Tongue (tissue), 1 donor: ENCODE measurements at regions not wholly inside any gene's neighbourhood (a gene's known extent, or its start where the extent isn't known, plus 50 kb on each side); places are given as distances from the start of the nearest gene placed in this dataset.
"Not testable (repeated sequence)": the region's sequence is repeated elsewhere in the genome, so short reads cannot be mapped to it uniquely, and the experiment has no call there.

ENCODE experiments used
- DNase-seq: peaks from one replicate; pipeline ENCODE4 v3.0.0-alpha.2; 2015

DNA sequence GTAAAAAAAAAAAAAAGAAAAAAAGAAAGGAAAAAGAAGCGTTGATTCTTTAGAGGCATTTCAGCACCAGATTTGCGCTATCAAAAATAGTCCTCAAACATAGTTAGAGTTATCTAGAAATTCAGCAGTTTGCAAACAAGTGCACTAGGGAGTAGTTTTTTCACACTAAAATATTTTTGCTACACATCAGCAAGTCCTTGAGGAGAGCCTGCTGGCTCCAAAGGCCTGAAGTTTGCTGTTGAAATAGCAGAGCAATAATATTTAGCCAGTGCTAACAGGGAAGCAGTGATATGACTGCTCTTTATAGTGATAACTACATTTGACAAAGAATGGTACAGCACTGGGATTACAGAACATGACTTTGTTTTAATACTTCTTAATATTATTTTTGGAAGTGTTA, 472.2 kb downstream of the PCDH7 start:
- DNase-seq, result no peak

DNA sequence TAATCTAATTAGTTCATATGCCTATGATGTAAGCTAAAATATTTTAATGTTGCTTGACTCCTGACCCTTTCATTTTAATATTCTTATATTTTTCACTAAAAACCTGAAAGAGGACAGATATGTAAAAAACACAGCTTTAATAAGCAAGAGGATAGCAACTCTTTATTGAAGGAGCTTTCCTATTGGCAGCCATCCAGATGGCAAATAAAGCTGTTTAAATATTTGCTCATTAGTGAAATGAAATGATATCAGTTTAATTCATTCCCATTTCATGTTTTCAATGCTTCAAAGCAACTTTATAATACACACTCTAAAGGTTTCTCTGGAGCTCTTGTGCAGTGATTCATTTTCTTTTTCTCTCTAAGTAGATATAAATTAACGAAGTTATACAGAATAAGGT, 473.4 kb downstream of the PCDH7 start:
- peak; percentile 34 for DNase-seq

DNA sequence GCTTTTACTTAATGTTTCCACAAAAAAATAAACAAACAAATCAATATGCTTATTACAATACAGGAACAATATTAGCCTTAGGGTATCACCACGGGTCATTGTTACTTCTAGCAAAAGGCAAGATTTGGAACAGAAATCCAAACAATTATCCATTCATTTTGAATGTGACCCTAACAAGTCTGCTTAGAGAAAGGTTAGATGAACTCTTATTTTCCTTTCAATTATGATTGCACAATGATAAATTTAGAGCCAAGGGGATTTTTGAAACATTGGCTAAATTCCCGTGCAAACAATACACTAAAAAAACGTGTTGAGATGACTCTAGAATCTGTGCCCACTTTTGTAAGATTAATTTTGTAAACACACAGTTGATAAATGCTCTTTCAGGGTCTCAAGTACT, 474.7 kb downstream of the PCDH7 start:
- no peak for DNase-seq

DNA sequence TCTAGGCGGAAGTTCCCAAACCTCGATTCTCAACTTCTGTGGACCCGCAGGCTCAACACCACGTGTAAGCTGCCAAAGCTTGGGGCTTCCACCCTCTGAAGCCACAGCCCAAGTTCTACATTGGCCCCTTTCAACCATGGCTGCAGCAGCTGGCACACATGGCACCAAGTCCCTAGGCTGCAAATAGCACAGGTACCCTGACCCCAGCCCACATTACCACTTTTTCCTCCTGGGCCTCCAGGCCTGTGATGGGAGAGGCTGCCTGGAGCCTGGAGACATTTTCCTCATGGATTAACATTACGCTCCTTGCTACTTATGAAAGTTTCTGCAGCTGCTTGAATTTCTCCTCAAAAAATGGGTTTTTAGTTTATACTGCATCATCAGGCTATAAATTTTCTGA, 479.5 kb downstream of the PCDH7 start:
- no peak for DNase-seq

DNA sequence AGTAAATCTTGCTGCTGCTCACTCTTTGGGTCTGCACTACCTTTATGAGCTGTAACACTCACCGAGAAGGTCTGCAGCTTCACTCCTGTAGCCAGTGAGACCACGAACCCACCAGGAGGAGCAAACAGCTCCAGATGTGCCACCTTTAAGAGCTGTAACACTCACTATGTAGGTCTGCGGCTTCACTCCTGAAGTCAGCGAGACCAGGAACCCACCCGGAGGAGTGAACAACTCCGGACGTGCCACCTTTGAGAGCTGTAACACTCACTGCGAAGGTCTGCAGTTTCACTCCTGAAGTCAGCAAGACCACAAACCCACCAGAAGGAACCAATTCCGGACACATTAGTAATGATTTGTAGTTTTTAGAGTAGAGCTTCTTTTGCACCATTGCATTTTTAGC, 481.9 kb downstream of the PCDH7 start:
- not testable (repeated sequence) for DNase-seq

DNA sequence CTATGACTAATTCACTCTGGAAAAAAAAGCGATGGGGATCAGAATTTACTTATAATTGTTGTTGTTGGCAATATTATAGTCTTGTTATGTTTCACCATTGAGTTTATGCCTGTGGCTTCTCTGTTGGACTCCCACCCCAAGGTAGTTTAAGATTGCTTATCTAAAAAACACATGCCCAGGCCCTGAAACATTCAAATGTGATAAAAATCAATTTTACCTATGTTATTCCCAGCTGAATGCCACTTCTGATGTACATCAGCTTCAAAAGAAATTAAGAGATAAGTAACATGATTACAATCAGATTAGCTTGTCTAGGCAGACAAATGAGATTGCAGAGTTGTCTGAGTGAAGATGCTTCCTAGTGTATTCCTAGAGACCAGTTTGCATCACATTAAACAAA, 484.7 kb downstream of the PCDH7 start:
- no peak for DNase-seq

DNA sequence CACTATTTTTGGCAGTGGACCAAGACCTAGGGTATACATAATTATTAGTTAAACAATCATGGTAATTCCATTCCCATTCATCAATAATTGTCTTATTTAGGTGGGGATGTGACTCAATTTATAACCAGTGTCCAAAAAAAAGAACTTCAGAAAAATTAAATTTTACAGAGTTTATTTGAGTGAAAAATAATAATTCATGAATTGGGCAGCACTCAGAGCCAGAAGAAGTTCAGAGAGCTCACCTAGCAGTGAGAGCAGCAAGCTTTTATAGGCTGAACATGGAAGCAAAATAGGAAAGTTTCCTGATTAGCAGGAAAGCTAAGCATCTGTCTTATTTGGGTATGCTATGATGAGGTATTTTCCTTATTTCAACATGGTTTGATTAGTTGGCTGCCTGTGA, 500.8 kb downstream of the PCDH7 start:
- no peak for DNase-seq

DNA sequence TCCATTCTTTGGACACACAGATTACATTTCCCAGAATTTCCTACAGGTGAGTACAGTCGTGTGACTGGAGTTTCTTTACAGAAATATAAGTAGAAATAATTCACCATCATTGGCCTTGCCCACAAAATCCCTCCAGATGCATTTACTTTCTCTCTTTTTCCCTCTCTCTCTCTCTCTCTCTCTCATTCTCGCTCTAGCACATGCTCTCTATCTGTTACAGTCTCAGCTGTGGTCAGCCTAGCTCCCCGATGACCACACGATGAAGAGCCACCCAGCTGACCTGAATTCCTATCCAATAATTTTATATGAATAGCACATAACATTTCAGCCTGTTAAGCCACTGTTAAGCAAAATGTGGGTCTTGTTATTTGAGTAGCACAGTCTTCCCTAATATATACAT, 507.9 kb downstream of the PCDH7 start:
- no peak for DNase-seq

DNA sequence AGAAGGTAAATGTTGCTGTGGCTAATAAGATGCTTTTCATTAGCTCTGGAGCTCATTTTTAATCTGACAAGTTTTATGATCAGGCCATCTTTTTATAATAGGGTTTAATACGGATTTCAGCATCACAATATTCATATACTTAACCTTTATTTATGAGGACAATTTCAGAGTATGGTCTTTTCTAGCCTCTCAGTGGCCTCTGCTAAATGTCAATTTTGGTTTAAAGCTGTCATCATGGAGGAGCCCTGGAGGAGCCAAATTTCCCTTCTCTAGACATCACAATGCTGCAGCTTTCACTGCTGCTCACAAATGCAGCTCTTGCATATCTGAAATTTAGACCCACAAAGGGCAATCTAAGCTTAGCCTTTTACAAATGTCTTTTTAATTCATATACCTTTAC, 510.4 kb downstream of the PCDH7 start:
- DNase-seq, result no peak

DNA sequence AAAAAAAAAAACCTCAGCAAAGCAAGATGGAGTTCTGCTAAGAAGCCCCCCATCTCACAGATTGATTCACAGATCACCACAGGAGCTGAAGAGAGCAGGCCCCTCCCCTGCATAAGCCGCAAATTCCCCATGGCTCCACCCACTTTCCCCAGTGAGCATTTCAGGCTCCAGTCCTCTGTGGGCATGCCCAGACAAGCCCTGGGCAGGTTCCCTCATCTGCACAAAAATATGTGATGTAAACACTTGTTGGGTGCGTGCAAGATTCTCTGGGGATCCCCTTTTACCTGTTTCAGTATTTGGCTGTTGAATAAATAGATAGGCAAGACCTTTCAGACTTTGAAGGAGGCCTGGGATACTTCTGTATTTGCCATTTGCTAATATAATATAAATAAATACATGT, 514.3 kb downstream of the PCDH7 start:
- DNase-seq, result no peak

DNA sequence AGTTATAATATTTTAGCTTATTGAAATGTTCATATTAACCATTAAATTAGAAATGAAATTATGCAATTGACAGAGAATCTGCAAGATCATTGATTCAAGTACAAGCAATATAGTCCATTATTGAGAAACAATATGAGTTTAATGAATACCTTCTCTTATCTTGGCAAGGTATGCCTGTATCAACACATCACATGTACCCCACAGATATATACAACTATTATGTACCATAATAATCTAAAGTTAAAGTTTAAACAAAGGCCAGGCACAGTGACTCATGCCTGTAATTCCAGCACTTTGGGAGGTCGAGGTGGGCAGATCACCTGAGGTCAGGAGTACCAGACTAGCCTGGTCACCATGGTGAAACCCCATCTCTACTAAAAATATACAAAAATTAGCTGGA, 514.7 kb downstream of the PCDH7 start:
- DNase-seq, result no peak

DNA sequence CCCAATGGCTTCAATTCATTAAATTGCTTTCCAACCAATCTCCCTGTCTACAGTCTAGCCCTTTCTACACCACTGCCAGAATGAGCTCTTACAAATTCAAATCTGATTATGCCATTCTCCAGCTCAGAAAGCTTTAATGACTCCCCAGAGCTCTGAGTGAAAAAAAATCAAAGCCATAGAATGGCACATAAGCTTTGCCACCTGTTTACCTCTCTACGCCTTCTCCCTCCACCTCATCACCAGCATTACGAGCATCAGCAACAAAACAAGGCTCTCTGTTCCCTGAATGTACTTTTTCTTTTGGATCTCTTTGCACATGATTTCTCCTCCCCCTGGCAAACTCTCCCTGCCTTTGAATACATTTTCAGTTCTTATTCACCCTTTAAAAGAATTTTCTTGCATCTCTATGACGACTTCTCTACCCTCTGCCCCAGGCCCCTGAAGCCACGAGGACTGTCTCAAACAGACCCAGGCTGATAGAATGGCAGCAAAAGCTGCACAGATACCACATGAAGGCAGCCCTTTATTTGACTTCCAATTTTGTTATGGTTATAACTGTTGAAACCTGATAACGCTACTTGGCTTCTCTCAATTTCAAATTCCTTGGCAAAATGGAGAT, 516.0 kb downstream of the PCDH7 start:
- DNase-seq, result no peak

DNA sequence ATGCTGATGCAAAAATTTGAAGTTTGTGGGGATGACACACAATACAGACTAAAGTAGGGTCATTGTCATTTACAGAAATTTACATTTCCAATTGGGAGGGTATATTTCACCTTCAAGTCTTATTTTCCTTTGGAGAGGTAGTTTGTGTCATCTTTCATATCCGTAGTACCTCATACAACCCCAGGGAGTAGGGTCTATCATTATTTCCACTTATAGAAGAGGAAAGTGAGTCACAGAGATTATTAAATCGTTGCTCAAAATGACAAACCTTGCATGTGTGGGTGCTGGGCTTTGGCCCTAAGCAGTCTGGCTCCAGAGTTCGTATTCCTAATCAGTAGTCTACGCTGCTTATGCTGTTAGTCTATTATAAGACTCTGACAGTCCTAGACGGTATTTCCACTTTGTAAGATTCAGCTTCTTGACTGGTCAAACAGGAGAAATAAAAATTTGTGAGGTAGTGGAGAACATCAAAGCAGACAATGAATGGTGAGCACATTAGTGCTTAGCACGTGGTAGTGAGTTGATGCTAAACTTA, 516.5 kb downstream of the PCDH7 start:
- no peak for DNase-seq

DNA sequence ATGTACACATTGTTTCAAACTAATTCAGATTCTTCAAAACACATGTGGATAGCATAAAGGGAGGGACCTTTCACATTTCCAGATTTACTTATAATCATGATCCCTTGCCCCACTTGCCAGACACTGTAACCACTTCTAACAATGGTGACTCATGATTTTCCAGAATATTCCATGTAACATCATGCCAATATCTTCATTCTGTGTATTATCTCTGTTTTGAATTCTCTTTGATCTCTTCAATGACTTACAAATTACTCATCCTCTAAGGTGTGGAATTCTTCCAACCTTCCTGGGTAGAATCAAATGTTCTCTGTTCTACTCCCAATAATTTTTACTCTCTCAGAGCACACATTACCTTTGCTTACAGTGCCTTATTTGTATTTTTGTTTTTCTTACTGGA, 517.1 kb downstream of the PCDH7 start:
- DNase-seq, result no peak

DNA sequence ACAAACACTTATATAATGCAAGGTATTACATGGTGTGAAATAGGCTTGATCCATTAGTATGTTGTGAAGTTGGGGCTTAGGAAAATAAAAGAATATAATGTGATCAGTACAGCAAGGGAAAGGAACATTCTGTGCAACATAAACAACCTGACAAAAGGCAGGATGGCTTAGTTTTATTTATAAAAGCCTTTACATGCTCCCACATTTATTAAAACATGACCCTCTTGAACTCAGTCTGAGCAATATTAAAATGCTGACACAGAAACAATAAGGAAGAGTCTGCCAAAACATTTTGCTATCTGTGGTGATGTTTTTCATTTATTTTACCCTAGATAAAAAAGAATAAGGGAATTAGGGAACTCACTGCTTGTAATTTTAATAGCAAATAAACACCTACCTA, 519.7 kb downstream of the PCDH7 start:
- no peak for DNase-seq

DNA sequence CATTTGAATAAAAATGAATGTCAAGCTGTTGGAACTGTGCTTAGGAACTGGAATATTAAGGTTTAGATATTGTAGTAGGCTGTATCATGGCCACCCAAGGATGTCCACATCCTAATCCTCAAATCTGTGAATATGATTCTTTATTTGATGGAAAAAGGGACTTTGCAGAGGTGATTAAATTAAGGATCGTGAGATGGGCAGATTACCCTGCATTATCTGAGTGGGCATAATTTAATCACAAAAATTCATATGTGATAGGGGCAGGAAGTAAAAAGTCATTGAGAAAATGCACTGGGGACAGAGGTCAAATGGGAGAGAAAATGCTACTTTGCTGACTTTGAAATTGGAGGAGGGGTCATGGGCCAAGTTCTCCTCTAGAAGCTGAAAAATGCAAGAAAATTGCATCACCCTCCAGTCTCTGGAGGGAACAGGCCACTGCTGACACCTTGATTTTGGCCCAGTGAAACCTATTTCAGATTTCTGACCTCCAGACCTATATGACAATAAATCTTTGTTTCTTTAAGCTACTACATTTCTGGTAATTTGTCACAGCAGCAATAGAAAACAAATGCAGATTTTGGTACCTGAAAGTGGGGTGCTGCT, 521.4 kb downstream of the PCDH7 start:
- no peak for DNase-seq

DNA sequence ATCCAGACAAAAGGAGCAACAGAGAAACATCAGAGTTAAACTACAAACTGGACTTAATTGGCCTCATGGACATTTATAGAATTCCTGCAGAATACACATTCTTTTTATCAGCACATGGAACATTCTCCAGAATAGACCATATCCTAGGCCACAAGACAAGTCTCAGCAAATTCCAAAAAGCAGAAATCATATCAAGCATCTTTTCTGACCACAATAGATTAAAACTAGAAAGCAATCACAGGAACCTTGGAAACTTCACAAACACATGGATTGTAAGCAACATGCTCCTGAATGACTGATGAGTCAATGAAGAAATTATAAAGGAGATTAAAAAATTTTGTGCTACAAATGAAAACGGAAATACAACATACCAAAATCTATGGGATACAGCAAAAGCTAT, 526.7 kb downstream of the PCDH7 start:
- DNase-seq, result no peak

DNA sequence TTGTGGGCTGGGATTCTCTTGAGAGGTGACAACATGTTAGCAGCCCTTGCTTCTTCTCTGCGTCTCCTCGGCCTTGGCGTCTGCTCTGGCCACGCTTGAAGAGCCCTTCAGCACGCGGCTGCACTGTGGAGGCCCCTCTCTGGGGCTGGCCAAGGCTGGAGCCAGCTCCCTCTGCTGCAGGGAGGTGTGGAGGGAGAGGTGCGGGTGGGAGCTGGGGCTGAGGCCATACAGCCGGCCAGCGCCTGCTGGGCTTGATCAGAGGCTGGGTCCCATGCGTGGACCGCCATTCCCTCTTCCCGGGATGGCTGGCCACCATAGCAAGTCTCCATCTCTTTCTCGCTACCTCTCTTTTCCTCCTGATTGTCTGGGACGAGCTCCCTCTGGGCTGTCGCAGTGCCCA, 539.0 kb downstream of the PCDH7 start:
- DNase-seq, result no peak

DNA sequence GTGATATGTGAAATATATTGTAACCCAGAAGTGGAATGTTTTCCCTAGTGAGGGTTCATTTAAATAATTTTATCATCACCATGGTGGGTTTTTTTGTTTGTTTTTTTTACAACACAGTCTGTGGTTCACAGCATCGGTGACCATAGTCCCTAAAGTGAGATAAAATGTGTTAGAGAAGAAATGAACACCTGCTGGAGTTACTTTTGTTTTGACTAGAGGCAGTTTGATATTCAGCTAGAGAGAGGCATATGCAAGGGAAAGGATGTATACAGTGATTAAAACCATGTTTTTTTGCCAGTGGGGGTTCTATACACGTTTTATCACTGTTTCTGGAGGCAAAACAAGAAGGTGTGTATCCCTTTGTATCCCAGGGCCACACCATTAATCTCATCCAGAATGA, 541.5 kb downstream of the PCDH7 start:
- DNase-seq, result no peak

DNA sequence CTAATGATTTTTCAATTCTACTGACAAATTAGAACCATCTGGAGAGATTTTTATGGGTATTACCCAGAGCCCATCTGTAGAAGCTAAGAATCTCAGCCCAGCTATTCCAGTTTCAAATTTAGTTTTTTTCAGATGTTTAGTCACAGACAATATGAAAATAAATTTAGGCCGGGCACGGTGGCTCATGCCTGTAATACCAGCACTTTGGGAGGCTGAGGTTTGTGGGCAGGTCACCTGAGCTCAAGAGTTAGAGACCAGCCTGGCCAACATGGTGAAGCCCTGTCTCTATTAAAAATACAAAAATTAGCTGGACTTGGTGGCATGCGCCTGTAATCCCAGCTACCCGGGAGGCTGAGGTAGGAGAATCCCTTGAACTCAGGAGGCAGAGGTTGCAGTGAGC, 545.9 kb downstream of the PCDH7 start:
- not testable (repeated sequence) for DNase-seq

DNA sequence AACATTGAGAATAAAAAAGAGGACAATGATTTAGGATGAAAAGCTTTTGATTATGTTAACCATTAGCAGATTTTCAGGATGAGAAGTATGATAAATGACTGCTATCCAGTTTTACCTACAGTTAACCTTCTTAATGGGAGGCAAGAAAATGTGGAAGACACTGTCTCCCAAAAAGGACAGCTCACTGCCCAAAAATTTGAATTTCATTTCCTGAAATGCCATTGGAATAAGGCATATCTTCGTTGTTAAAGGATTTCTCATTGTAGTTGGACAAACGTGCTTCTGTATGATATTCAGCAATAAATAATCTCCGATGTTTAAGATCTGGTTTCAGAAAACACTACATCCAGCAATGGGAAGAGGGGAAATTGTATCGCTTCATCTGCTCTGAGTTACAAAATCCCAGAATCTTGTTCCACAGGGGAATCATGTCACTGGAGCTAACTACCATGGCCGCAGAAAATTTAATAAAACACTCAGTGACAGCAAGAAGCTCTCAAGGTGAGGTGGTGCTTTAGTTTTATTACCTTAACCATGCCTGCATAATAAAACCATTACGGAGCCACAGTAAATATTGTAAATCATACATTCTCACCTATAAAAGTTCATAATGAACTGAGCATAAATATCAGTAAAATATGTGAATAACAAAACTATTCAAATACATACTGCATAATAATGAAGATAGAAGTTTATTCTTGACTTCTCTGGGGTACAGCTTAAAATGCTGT, 552.3 kb downstream of the PCDH7 start:
- DNase-seq, result no peak

DNA sequence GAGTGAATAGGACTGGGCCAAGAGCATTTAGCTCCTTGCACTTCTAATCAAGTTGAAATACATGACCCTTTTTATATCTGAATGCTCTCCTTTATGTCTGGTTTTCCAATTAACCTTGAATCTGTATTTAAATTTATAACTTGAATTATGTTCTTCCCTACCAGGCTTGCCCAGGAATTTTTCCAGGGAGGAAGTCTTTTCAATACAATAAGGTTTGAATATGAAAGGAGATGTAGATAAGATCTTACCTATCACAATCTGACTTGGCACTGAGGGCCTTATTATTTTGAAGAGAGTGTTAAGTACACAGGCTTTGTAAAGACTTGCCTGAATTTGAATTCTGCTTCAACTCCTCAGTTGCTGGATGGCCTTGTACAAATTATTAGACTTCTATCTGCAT, 555.7 kb downstream of the PCDH7 start:
- no peak for DNase-seq

DNA sequence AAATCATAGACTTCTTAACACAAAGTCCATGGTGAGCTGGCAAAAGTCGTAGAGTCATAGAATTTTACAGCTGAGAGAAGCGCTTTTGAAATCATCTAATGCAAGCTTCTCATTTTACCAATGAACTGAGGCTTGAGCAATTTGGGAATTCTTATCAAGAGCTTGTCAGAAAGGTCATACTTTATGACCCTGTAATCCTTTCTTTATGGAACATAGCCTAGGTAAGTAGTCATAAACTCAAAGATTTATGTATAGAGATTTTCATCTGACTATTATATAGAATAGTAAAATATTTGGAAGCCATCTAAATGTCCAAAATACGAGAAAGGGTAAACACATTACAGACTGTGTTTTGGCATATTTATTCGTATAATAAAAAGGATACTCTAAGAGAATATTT, 563.5 kb downstream of the PCDH7 start:
- no peak for DNase-seq

DNA sequence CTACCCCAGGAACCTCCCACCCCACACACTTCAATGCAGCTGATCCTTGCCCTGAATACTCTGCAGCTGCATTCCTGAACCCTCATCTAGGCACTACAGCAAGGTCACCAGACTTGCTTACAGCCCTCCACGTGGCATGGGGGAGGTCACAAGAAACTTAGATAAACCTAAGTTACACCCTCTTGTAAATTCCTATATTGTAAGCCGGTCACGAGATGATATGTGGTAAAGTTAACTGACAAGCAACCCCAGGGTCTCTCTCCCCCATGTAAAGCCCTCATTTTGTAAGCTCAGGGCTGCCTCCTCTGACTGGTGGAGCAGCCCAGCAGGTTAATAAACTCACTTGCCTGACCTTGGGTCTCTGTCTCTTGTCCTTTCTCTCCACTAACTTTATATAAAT, 570.7 kb downstream of the PCDH7 start:
- DNase-seq, result no peak
